Cardiac muscle cell (in vitro differentiated cells and primary cell): ENCODE measurements at regions not wholly inside any gene's neighbourhood (a gene's known extent, or its start where the extent isn't known, plus 50 kb on each side); places are given as distances from the start of the nearest gene placed in this dataset.

Experiments
- DNase-seq, 2 donors: peaks; one replicate each; pipeline versions ENCODE4 v3.0.0 to v3.0.0-alpha.2; 2010 to 2017; ENCODE audit warnings: low read depth in 1 of 2, low spot score in 1 of 2
- H3K27ac ChIP-seq: fragments of 200-600 bp; sonication (generic); 2 replicates; pipeline ENCODE4 v1.5.1; 2016
- H3K27me3 ChIP-seq: fragments of 200-600 bp; sonication (generic); 2 replicates; pipeline ENCODE4 v1.6.0; 2016; ENCODE audit warnings: control low read depth
- H3K36me3 ChIP-seq: fragments of 200-600 bp; sonication (generic); 2 replicates; pipeline ENCODE4 v1.5.1; 2016; ENCODE audit warnings: control low read depth
- H3K4me1 ChIP-seq: fragments of 200-600 bp; sonication (generic); 2 replicates; pipeline ENCODE4 v1.8.1; 2017; ENCODE audit warnings: low read depth, mild to moderate bottlenecking, mixed run types
- H3K4me3 ChIP-seq: fragments of 200-600 bp; sonication (generic); 2 replicates; pipeline ENCODE4 v1.5.1; 2016; ENCODE audit warnings: mild to moderate bottlenecking
- H3K9me3 ChIP-seq: fragments of 200-600 bp; sonication (generic); 2 replicates; pipeline ENCODE4 v1.5.1; 2017; ENCODE audit warnings: low read depth, mild to moderate bottlenecking, control low read depth
- TF ChIP-seq, protein P1 (sequence below): IDR thresholded peaks from 2 replicates; pipeline ENCODE4 v1.5.1; 2012; ENCODE audit warnings: low read depth, mild to moderate bottlenecking, low read length

DNA sequence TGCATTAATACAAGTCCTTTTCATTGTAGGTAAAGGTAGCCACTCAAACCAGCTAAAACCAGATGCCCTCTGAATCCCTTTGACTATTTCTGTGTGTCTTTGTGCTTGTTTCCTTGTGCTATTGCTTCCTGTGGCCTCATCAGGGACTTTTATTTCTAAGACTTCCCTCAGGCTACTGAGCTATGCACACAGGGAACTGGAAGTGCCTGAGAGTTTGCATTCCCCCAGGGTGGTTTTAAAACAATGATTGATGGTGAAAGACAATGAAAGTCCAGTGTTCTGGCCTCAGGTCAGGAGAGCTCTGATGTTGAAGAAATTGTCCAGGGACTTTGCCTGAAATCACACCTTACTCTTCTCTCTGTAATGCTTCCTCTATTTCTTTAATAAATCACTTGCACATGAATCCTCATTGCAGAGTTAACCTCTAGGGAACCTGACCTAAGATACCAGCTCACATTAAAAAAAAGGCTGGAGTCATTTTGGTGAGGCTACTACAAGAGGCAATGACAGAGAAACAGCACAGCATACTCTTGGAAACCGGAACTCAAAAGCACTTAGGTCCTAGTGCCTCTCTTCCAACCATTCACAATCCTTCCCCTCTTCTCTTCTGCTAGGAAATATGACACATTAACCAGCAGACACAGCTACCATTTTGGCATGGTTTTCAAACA is 158.1 kb upstream of the NREP start:
- H3K27ac ChIP-seq, result no peak overlapping the region

DNA sequence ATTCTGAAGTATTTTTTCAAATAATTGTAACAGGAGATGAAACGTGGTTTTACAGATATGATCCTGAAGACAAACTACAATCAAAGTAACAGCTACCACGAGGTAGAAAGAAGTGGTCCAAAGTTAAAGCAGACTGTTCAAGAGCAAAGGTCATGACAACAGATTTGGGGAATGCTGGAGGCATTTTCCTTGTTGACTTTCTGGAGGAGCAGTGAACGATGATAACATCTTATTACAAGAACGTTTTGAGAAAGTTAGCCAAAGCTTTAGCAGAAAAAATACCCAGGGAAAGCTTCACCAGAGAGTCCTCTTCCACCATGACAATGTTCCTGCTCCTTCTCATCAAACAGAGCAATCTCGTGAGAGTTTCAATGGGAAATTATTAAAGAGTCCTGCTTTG is 145.4 kb upstream of the NREP start:
- H3K4me3 ChIP-seq, result no peak overlapping the region
- H3K4me1 ChIP-seq, result no peaks in the 10 kb centered on the region
- H3K27ac ChIP-seq, result no peak overlapping the region
- H3K36me3 ChIP-seq, result no peaks in the 10 kb centered on the region
- H3K27me3 ChIP-seq, result no peaks in the 10 kb centered on the region
- TF ChIP-seq, protein P1, sequence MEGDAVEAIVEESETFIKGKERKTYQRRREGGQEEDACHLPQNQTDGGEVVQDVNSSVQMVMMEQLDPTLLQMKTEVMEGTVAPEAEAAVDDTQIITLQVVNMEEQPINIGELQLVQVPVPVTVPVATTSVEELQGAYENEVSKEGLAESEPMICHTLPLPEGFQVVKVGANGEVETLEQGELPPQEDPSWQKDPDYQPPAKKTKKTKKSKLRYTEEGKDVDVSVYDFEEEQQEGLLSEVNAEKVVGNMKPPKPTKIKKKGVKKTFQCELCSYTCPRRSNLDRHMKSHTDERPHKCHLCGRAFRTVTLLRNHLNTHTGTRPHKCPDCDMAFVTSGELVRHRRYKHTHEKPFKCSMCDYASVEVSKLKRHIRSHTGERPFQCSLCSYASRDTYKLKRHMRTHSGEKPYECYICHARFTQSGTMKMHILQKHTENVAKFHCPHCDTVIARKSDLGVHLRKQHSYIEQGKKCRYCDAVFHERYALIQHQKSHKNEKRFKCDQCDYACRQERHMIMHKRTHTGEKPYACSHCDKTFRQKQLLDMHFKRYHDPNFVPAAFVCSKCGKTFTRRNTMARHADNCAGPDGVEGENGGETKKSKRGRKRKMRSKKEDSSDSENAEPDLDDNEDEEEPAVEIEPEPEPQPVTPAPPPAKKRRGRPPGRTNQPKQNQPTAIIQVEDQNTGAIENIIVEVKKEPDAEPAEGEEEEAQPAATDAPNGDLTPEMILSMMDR, result no peak
- no peaks in the 10 kb centered on the region for H3K9me3 ChIP-seq
- DNase-seq, result no peak

More for the DNA sequence above, 158.1 kb upstream of the NREP start:
- H3K9me3 ChIP-seq, result no peaks in the 10 kb centered on the region
- H3K4me3 ChIP-seq, result no peak overlapping the region
- no peak for DNase-seq
- H3K27me3 ChIP-seq, result no peaks in the 10 kb centered on the region
- H3K36me3 ChIP-seq, result no peaks in the 10 kb centered on the region
- H3K4me1 ChIP-seq, result no peaks in the 10 kb centered on the region
- TF ChIP-seq, protein P1, result no peak

DNA sequence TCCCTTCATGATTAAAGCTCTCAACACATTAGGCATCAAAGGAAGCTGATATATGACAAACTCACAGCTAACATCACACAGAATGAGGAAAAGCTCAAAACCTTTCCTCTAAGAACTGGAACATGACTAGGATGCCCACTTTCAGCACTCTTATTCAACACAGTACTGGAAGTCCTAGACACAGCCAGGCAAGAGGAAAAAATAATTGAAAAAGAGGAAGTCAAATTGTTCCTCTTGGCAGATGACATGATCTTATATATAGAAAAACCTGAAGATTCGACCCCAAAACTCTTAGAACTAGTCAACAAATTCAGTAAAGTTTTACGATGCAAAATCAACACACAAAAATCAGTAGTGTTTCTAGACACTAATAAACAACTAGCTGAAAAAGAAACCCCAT is 144.3 kb upstream of the NREP start:
- Histone ChIP-seq H3K27me3 (no peaks in the 10 kb centered on the region), H3K9me3 (no peaks in the 10 kb centered on the region), H3K36me3 (no peaks in the 10 kb centered on the region), H3K27ac (no peak overlapping the region), H3K4me1 (no peaks in the 10 kb centered on the region), H3K4me3 (no peak overlapping the region)
- no peak for DNase-seq
- TF ChIP-seq, protein P1, result no peak

DNA sequence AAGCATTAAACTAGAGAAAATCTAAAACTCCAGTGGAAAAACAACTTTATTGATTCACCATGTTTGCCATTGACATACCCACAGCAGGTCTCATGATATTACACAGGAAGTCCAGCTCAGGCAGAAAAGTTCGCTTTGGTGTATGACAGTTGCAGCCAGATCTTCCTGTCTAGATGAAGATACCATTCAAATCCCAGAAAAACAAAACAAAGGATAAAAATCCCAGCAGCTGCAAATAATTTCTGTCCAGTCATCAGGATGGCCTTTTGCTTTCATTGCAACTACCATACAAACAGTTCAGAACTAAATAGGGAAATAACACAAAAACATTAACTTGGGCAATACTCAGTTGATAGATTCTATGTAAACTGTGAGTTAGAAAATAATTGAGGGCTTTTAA is 136.0 kb upstream of the NREP start:
- TF ChIP-seq, protein P1, result no peak
- Histone ChIP-seq H3K9me3 (no peaks in the 10 kb centered on the region), H3K27me3 (no peaks in the 10 kb centered on the region), H3K27ac (no peak overlapping the region), H3K36me3 (no peaks in the 10 kb centered on the region), H3K4me3 (no peak overlapping the region), H3K4me1 (no peaks in the 10 kb centered on the region)
- DNase-seq, result peak in 1 of 2 donors; percentile 10

DNA sequence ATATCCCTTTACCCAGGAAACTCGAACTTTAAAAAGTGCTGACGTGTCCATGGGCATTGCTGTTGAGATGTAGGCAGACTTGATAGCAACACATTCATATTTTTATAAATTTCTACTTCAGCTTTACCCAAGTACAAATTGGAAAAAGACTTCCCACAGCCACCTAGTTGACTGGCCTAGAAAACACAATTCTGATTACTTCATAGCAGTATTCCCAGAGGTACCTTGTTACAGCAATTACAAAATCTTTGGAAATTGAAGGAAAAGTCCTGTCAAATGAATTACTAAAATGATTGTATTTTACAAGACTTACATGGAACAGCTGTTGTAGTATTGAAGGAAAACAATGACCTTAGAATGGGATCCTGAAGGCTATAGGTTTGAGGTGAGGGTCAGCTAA is 130.7 kb upstream of the NREP start:
- no peaks in the 10 kb centered on the region for H3K4me1 ChIP-seq
- no peak overlapping the region for H3K4me3 ChIP-seq
- no peak overlapping the region for H3K27ac ChIP-seq
- TF ChIP-seq, protein P1, result no peak
- DNase-seq, result peak in 1 of 2 donors; percentile 33
- no peaks in the 10 kb centered on the region for H3K27me3 ChIP-seq
- H3K9me3 ChIP-seq, result no peaks in the 10 kb centered on the region
- H3K36me3 ChIP-seq, result no peaks in the 10 kb centered on the region
